Mammary epithelial cell (primary cell): ENCODE measurements at regions not wholly inside any gene's neighbourhood (a gene's known extent, or its start where the extent isn't known, plus 50 kb on each side); places are given as distances from the start of the nearest gene placed in this dataset.

Source experiments
- EZH2 ChIP-seq: IDR thresholded peaks from 2 replicates; pipeline ENCODE4 v1.6.1; 2012; ENCODE audit warnings: low read length, inconsistent platforms, borderline replicate concordance
- TF ChIP-seq, protein P1 (sequence below), 2 donors: IDR thresholded peaks in 1 of 2; conservative IDR thresholded peaks in 1 of 2; 2 replicates each; pipeline ENCODE4 v1.5.1; 2011 to 2012; ENCODE audit warnings: inconsistent platforms in 2 of 2, low read length in 2 of 2, mild to moderate bottlenecking in 2 of 2, control low read depth in 1 of 2, low read depth in 1 of 2; ENCODE audit not compliant: insufficient read depth in 1 of 2; ENCODE audit errors: extremely low read depth in 1 of 2

DNA sequence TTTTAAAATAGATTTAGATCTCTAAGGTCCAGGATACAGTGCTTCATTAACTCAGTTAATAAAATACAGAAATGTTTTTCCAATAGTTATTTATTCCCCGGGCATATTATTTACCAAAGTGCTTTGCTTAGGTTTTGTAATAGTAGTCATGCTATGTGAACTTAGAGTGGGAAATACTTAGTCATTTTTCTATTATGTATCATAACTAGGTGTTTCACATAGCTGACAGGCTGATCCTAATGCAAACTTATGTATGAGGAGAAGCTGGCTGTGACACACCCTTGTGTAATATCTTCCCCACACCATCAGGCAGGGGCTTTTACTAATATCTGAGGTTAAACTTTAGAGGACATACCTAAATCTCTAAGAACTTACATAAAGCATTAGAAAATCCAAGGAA, 277.7 kb upstream of the RIMS1 start:
- TF ChIP-seq, protein P1, sequence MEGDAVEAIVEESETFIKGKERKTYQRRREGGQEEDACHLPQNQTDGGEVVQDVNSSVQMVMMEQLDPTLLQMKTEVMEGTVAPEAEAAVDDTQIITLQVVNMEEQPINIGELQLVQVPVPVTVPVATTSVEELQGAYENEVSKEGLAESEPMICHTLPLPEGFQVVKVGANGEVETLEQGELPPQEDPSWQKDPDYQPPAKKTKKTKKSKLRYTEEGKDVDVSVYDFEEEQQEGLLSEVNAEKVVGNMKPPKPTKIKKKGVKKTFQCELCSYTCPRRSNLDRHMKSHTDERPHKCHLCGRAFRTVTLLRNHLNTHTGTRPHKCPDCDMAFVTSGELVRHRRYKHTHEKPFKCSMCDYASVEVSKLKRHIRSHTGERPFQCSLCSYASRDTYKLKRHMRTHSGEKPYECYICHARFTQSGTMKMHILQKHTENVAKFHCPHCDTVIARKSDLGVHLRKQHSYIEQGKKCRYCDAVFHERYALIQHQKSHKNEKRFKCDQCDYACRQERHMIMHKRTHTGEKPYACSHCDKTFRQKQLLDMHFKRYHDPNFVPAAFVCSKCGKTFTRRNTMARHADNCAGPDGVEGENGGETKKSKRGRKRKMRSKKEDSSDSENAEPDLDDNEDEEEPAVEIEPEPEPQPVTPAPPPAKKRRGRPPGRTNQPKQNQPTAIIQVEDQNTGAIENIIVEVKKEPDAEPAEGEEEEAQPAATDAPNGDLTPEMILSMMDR (conservative IDR thresholded peaks at IDR 0.05 in 1 of 2, IDR thresholded peaks at IDR 0.05 in 1 of 2; ENCODE audit: extremely low read depth in 1 of 2, insufficient read depth in 1 of 2, low read depth in 1 of 2, low read length in 2 of 2), result no peak
- no peak for TF ChIP-seq EZH2
